ENCODE measurements at regions not wholly inside any gene's neighbourhood (a gene's known extent, or its start where the extent isn't known, plus 50 kb on each side); places are given as distances from the start of the nearest gene placed in this dataset.

DNA sequence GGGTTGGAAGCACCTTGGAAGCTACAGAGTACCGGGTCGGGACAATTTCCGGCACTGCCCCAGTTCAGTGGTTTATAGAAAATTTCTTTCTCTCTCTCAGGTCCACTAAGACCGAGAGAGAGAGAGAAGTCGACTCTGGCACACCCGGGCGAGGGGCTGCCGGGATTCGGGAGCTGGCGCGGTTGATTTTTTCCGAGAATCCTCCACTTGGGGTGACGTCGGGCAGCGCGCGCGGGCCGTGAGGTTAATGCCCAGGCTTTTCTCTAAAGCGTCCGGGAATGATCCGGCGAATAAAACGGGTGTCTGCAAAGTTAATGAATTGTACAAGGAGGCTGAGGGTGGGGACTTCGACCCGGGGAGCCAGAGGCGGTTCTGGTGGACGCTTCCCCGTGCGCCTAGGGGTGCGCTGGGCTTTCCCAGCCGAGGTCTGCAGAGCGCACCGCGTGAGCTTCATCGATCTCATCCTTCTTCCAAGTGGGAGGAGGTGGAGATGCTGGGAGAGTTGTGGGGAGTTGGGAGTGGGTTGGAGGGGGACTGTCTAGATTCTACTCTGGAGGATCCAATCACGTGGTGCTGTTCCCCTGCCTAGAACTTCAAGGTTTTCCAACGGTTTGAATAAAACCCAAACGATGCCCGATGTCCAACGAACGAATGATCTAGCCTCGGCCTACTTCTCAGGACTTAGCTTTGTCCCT lies 51.9 kb upstream of the TBX3 start:
- TF ChIP-seq POLR2A (IDR thresholded peaks at IDR 0.05; ENCODE audit: low read length) (no peak), GATA1 (IDR thresholded peaks at IDR 0.05; ENCODE audit: low read depth, low read length) (no peak)

All from erythroblast (primary cell).